Choroid plexus epithelial cell (primary cell): ENCODE measurements at regions not wholly inside any gene's neighbourhood (a gene's known extent, or its start where the extent isn't known, plus 50 kb on each side); places are given as distances from the start of the nearest gene placed in this dataset.

ENCODE experiments used
- DNase-seq: peaks from one replicate; pipeline ENCODE4 v3.0.0-alpha.2; 2010; ENCODE audit warnings: low read depth
- H3K4me3 ChIP-seq: 2 replicates; pipeline ENCODE4 v1.5.1; 2011; ENCODE audit warnings: low read depth, mild to moderate bottlenecking, control low read depth, low read length, moderate library complexity
- TF ChIP-seq, protein P1 (sequence below): conservative IDR thresholded peaks from 2 replicates; pipeline ENCODE4 v1.5.1; 2011; ENCODE audit warnings: low read depth, mild to moderate bottlenecking, control low read depth, inconsistent platforms, low read length, moderate library complexity

DNA sequence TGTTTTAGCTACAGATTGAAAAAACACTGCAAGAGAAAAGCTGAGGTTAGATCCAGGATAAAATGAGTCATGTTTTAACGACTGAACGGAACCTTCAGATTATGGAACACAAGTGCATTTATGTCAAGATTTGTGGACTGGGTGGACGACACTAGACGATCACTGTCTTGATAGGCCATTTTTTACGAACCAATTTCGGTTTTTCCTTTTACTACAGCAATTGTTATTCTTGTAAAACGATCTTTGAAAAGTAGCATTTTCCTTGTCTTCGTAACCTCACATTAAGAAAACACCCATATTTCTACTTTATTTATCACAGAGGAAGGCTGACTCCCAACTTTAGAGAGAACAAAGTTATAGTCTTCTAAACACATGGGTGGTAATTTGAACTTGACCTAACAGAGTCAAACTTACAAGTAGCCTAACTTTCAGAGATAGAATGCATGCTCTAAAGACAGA is 294.2 kb upstream of the TCF21 start:
- TF ChIP-seq, protein P1, sequence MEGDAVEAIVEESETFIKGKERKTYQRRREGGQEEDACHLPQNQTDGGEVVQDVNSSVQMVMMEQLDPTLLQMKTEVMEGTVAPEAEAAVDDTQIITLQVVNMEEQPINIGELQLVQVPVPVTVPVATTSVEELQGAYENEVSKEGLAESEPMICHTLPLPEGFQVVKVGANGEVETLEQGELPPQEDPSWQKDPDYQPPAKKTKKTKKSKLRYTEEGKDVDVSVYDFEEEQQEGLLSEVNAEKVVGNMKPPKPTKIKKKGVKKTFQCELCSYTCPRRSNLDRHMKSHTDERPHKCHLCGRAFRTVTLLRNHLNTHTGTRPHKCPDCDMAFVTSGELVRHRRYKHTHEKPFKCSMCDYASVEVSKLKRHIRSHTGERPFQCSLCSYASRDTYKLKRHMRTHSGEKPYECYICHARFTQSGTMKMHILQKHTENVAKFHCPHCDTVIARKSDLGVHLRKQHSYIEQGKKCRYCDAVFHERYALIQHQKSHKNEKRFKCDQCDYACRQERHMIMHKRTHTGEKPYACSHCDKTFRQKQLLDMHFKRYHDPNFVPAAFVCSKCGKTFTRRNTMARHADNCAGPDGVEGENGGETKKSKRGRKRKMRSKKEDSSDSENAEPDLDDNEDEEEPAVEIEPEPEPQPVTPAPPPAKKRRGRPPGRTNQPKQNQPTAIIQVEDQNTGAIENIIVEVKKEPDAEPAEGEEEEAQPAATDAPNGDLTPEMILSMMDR = no peak

DNA sequence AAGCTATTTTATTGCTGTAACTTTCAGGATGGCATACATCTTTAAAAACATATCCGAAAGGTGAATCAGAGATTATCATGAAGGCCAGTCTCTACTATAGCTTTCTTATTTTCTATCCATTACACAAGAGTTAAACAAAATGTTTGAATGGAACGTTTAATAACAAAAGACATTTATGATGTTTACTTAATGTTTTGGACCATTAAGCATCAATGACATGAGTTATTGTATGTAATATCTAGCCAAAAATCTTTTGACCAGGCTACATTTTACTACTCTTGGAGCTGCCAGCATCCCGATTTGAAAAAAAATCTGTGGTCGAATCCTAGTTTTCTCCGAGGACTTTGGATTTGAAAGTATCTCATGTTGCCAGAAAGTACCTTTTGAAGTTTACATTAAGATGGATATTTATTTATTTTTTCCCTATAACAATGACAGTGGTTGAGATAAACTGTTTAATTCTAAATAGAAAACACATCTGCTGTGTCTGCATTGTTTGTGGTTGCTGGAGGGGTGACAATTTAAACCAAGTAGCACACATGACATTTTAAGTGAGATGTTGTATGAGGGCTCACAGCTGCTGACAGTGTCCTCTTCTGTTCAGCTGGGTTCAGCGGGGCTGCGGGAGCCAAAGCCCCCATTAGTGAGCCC is 293.7 kb upstream of the TCF21 start:
- H3K4me3 ChIP-seq = no peak overlapping the region
- no peak for DNase-seq
- TF ChIP-seq, protein P1 = no peak

More for the DNA sequence above, 294.2 kb upstream of the TCF21 start:
- DNase-seq = no peak
- H3K4me3 ChIP-seq = no peak overlapping the region

DNA sequence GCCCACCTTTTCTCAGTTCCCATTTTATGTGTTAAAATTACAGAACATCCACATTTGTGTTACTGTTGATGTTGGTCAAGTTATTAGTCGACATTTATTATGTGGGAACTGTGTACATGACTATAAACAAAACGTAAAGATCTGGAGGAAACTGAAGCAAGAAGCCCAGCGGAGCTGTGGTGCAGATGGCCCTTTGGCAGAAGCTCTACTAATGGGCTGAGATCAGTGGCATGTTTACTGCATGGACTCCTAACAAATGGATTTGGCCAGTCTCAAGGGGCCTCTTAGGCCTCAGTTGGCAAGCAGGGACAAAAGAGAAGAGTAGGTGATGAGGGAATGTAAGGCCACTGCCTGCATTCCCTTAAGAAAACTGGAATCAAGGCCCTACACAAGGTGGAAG is 282.1 kb upstream of the TCF21 start:
- TF ChIP-seq, protein P1 = no peak
- DNase-seq = no peak
- H3K4me3 ChIP-seq = no peak overlapping the region

DNA sequence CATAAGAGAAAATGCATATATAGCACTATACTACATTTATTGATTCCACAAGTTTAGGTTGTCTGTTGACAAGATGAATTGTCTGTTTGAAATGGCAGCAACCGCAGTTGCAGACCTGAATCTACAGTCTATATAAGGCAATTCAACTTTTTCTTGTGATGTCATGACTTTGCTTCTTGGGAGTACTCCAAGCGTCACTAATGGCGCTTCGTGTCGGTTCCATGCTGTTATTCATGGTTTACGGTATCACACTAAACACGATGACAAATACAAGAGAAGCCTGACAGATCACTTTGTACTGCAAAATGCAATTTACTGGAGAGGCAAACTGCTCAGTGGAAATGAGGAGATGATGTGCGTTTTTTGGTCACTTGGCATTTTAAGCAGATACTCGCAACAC is 280.3 kb upstream of the TCF21 start:
- H3K4me3 ChIP-seq = no peak overlapping the region
- DNase-seq = no peak
- TF ChIP-seq, protein P1 = no peak

DNA sequence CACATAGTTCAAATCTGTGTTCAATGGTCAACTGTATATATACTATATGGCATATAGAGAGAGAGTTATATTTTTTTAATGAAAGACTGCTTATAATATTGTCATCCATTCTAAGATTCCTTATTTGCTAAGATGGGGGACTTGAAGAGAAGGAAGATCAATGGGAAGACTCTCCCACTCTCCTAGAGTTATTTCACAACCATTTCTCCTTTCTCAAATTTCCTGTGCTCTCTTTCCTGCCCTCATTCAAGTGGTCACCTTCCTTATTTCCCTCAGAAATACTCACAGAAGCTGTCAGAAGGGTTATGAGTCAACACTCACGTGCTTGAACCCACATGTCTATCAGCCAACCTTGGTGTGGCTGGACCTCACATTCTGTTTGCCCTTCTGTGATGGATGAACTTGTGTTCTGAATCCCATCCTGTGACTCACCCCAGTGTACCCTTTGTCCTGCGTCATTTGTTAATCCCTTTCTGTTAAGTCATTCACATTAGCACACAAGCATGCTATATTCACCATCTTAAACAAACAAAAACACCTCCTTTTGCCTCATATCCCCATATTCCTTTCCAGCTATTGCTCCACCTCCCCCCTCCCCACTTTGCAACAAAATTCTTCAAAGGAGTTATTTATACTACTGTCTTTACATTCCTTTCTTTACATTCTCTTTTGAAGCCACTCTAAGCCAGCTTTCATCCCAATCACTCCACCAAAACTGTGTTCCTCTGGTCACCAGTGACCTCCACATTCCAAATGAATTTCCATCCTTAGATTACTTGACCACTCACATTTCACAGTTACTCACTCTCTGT is 279.3 kb upstream of the TCF21 start:
- TF ChIP-seq, protein P1 = no peak
- DNase-seq = peak; percentile 99
- no peak overlapping the region for H3K4me3 ChIP-seq

DNA sequence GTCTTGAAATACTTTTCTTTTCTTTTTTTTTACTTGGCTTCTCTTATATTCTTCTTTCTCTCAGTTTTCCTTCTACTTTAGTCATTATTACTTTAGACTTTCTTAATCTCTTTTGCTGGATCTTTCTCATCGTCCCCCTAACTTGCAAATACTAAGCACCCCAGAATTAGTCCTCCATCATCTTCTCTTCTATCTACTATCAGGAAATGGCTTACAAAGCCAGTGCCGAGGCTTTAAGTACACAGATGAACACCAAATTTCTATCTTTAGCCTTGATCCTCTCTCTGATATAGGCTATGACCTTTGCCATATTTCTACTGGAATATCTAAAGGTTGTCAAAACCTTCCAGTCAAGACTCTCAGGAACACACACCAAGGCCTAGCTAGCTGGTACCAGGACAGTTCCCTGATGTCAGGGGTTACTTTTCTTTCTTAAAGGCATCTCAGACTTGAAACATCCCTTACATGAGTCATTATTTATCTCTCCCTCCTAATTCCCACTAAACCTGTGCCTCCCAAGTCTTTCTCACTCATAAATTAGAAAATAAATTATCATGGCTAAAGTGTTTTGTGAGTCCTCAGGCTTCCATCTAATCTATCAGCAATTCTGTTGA is 278.6 kb upstream of the TCF21 start:
- H3K4me3 ChIP-seq = no peak overlapping the region
- DNase-seq = peak; percentile 61
- TF ChIP-seq, protein P1 = no peak
